Hepatocyte (in vitro differentiated cells): ENCODE measurements at regions not wholly inside any gene's neighbourhood (a gene's known extent, or its start where the extent isn't known, plus 50 kb on each side); places are given as distances from the start of the nearest gene placed in this dataset.

Experiments used
- DNase-seq: peaks from one replicate; pipeline ENCODE4 v3.0.0-alpha.2; 2016; ENCODE audit warnings: low spot score
- H2AFZ ChIP-seq: fragments of 200-600 bp; sonication (generic); 2 replicates; pipeline ENCODE4 v1.6.0; 2016; ENCODE audit warnings: antibody characterized with exemption, mild to moderate bottlenecking
- H3K27ac ChIP-seq: fragments of 200-600 bp; sonication (generic); 2 replicates; pipeline ENCODE4 v1.5.1; 2016; ENCODE audit warnings: mild to moderate bottlenecking
- H3K27me3 ChIP-seq: fragments of 200-600 bp; sonication (generic); 2 replicates; pipeline ENCODE4 v1.6.1; 2016
- H3K36me3 ChIP-seq: fragments of 200-600 bp; sonication (generic); replicated peaks from 2 replicates; pipeline ENCODE4 v1.5.1; 2016; ENCODE audit warnings: low read depth; ENCODE audit not compliant: insufficient read depth
- H3K4me1 ChIP-seq: fragments of 200-600 bp; sonication (generic); 2 replicates; pipeline ENCODE4 v1.5.1; 2016; ENCODE audit warnings: mild to moderate bottlenecking, moderate library complexity; ENCODE audit not compliant: insufficient read depth
- H3K4me2 ChIP-seq: fragments of 200-600 bp; sonication (generic); 2 replicates; pipeline ENCODE4 v1.6.0; 2016
- H3K4me3 ChIP-seq: fragments of 200-600 bp; sonication (generic); 2 replicates; pipeline ENCODE4 v1.5.1; 2016; ENCODE audit warnings: mild to moderate bottlenecking
- H3K79me2 ChIP-seq: fragments of 200-600 bp; sonication (generic); 2 replicates; pipeline ENCODE4 v1.6.0; 2017; ENCODE audit warnings: mild to moderate bottlenecking
- H3K9me2 ChIP-seq: fragments of 200-600 bp; sonication (generic); replicated peaks from 2 replicates; pipeline ENCODE4 v1.6.0; 2017; ENCODE audit warnings: mild to moderate bottlenecking; ENCODE audit not compliant: insufficient read depth
- H3K9me3 ChIP-seq: fragments of 200-600 bp; sonication (generic); 2 replicates; pipeline ENCODE4 v1.5.1; 2016; ENCODE audit warnings: low read depth, mild to moderate bottlenecking
- H4K20me1 ChIP-seq: fragments of 200-600 bp; sonication (generic); 2 replicates; pipeline ENCODE4 v1.6.0; 2016; ENCODE audit warnings: mild to moderate bottlenecking; ENCODE audit not compliant: insufficient read depth, poor library complexity, severe bottlenecking
- CTCF ChIP-seq: fragments of 200-600 bp; sonication (generic); IDR thresholded peaks from 2 replicates; pipeline ENCODE4 v1.5.1; 2016; ENCODE audit warnings: antibody characterized with exemption, mild to moderate bottlenecking; ENCODE audit not compliant: poor library complexity
- EZH2 ChIP-seq: fragments of 200-600 bp; sonication (generic); IDR thresholded peaks from 2 replicates; pipeline ENCODE4 v1.6.1; 2016; ENCODE audit warnings: antibody characterized with exemption, mild to moderate bottlenecking, borderline replicate concordance
- EZH2phosphoT487 ChIP-seq: fragments of 200-600 bp; sonication (generic); IDR thresholded peaks from one replicate; pipeline ENCODE4 v1.6.1; 2018; ENCODE audit warnings: antibody characterized with exemption, mild to moderate bottlenecking, low read depth, moderate library complexity; ENCODE audit not compliant: unreplicated experiment, severe bottlenecking
- WGBS: methylation state at CpG from one replicate; pipeline ENCODE4 v1.1.6; 2016; ENCODE audit warnings: low lambda C conversion rate; ENCODE audit errors: missing lambda C conversion rate; 5-methylcytosine and 5-hydroxymethylcytosine counted together

GRCh38 chr4:138666366-138666765, 349.2 kb upstream of the NOCT start:
- WGBS, result 83% methylated on average over 6 of the region's 6 CpGs
- Histone ChIP-seq H3K4me1 (no peaks in the 10 kb centered on the region), H3K27ac (no peak overlapping the region), H2AFZ (no peak overlapping the region), H3K4me3 (no peak overlapping the region), H3K9me2 (no peaks in the 10 kb centered on the region), H3K9me3 (no peaks in the 10 kb centered on the region), H3K79me2 (no peaks in the 10 kb centered on the region), H4K20me1 (no peaks in the 10 kb centered on the region), H3K27me3 (no peaks in the 10 kb centered on the region), H3K36me3 (no peaks in the 10 kb centered on the region), H3K4me2 (no peak overlapping the region)
- DNase-seq, result no peak
- TF ChIP-seq CTCF, result no peak
- TF ChIP-seq EZH2phosphoT487, result no peak
- TF ChIP-seq EZH2, result no peak

- no peak for DNase-seq
- H3K9me2 ChIP-seq, result no peaks in the 10 kb centered on the region
- H2AFZ ChIP-seq, result no peak overlapping the region
- H3K79me2 ChIP-seq, result no peaks in the 10 kb centered on the region
- H3K4me1 ChIP-seq, result no peaks in the 10 kb centered on the region
- no peak overlapping the region for H3K4me2 ChIP-seq
- no peak for TF ChIP-seq CTCF
- no peak for TF ChIP-seq EZH2phosphoT487
- TF ChIP-seq EZH2, result no peak
- no peaks in the 10 kb centered on the region for H3K27me3 ChIP-seq
- H3K36me3 ChIP-seq, result no peaks in the 10 kb centered on the region
- no peaks in the 10 kb centered on the region for H4K20me1 ChIP-seq
- no peak overlapping the region for H3K4me3 ChIP-seq
- H3K27ac ChIP-seq, result no peak overlapping the region
- WGBS, result 86% methylated on average over 4 of the region's 4 CpGs
- H3K9me3 ChIP-seq, result no peaks in the 10 kb centered on the region
These were observed 349.7 kb upstream of the NOCT start for GRCh38 chr4:138665851-138666250.

GRCh38 chr4:138663883-138664282, 351.7 kb upstream of the NOCT start:
- Histone ChIP-seq H3K9me3 (no peaks in the 10 kb centered on the region), H3K27ac (no peak overlapping the region), H3K9me2 (no peaks in the 10 kb centered on the region), H3K27me3 (no peaks in the 10 kb centered on the region), H3K4me3 (no peak overlapping the region), H2AFZ (no peak overlapping the region), H3K4me1 (no peaks in the 10 kb centered on the region), H3K79me2 (no peaks in the 10 kb centered on the region), H3K36me3 (no peaks in the 10 kb centered on the region), H3K4me2 (no peak overlapping the region), H4K20me1 (no peaks in the 10 kb centered on the region)
- no peak for DNase-seq
- WGBS, result 91% methylated on average over 4 of the region's 4 CpGs
- TF ChIP-seq EZH2phosphoT487, result no peak
- no peak for TF ChIP-seq CTCF
- no peak for TF ChIP-seq EZH2

GRCh38 chr4:138659812-138660316, 355.7 kb upstream of the NOCT start:
- Histone ChIP-seq H3K4me1 (no peaks in the 10 kb centered on the region), H3K9me3 (no peaks in the 10 kb centered on the region), H2AFZ (no peak overlapping the region), H3K4me3 (no peak overlapping the region), H3K27me3 (no peaks in the 10 kb centered on the region), H3K36me3 (no peaks in the 10 kb centered on the region), H3K9me2 (no peaks in the 10 kb centered on the region), H3K4me2 (no peak overlapping the region), H3K27ac (no peak overlapping the region), H4K20me1 (no peaks in the 10 kb centered on the region), H3K79me2 (no peaks in the 10 kb centered on the region)
- DNase-seq, result no peak
- 84% methylated on average over 6 of the region's 6 CpGs for WGBS
- no peak for TF ChIP-seq CTCF
- TF ChIP-seq EZH2phosphoT487, result no peak
- no peak for TF ChIP-seq EZH2
